ENCODE measurements at regions not wholly inside any gene's neighbourhood (a gene's known extent, or its start where the extent isn't known, plus 50 kb on each side); places are given as distances from the start of the nearest gene placed in this dataset.

- Histone ChIP-seq H3K9me3 (ENCODE audit: control insufficient read depth in 2 of 3, insufficient read depth in 1 of 3, low read length in 3 of 3) (no peaks in the 10 kb centered on the region), H3K4me1 (ENCODE audit: control insufficient read depth in 2 of 3, insufficient read depth in 2 of 3, low read depth in 1 of 3, low read length in 3 of 3) (peaks cover 0 to 6% (median 0%) of the 10 kb centered on the region in 3 donors), H3K36me3 (ENCODE audit: control insufficient read depth in 2 of 3, insufficient read depth in 3 of 3, low read length in 3 of 3) (no peaks in the 10 kb centered on the region), H3K27ac (ENCODE audit: low read depth in 2 of 2, low read length in 2 of 2) (no peak overlapping the region), H3K27me3 (ENCODE audit: control insufficient read depth, insufficient read depth, low read length) (no peaks in the 10 kb centered on the region), H3K4me3 (ENCODE audit: low read length in 3 of 3) (no peak overlapping the region), H3K9ac (ENCODE audit: low read length in 3 of 3) (no peak overlapping the region)
- intact Hi-C loops (cut with DNase I) = no loop called here
- DNase-seq (no peak), FAIRE-seq (no peak)
- TF ChIP-seq CTCF (IDR thresholded peaks at IDR 0.05; ENCODE audit: borderline replicate concordance, extremely low read depth, insufficient read depth) = no peak
Measured at GRCh38 chr15:66832664-66833063, 130.6 kb downstream of the SMAD6 start.

GRCh38 chr15:66833371-66833770 lies 131.3 kb downstream of the SMAD6 start:
- H3K27ac ChIP-seq (ENCODE audit: low read depth in 2 of 2, low read length in 2 of 2) = no peak overlapping the region
- no peak overlapping the region for H3K4me3 ChIP-seq (ENCODE audit: low read length in 3 of 3)
- no peak for FAIRE-seq
- TF ChIP-seq CTCF (IDR thresholded peaks at IDR 0.05; ENCODE audit: borderline replicate concordance, extremely low read depth, insufficient read depth) = no peak
- DNase-seq = peak in 1 of 5 donors; percentile 22
- no peaks in the 10 kb centered on the region for H3K36me3 ChIP-seq (ENCODE audit: control insufficient read depth in 2 of 3, insufficient read depth in 3 of 3, low read length in 3 of 3)
- intact Hi-C loops (cut with DNase I) = no loop called here
- no peaks in the 10 kb centered on the region for H3K9me3 ChIP-seq (ENCODE audit: control insufficient read depth in 2 of 3, insufficient read depth in 1 of 3, low read length in 3 of 3)
- H3K4me1 ChIP-seq (ENCODE audit: control insufficient read depth in 2 of 3, insufficient read depth in 2 of 3, low read depth in 1 of 3, low read length in 3 of 3) = peaks cover 0 to 6% (median 0%) of the 10 kb centered on the region in 3 donors
- no peaks in the 10 kb centered on the region for H3K27me3 ChIP-seq (ENCODE audit: control insufficient read depth, insufficient read depth, low read length)
- H3K9ac ChIP-seq (ENCODE audit: low read length in 3 of 3) = no peak overlapping the region

GRCh38 chr15:66833803-66834202 lies 131.8 kb downstream of the SMAD6 start:
- FAIRE-seq = no peak
- H3K27me3 ChIP-seq (ENCODE audit: control insufficient read depth, insufficient read depth, low read length) = no peaks in the 10 kb centered on the region
- H3K4me3 ChIP-seq (ENCODE audit: low read length in 3 of 3) = no peak overlapping the region
- no peak overlapping the region for H3K27ac ChIP-seq (ENCODE audit: low read depth in 2 of 2, low read length in 2 of 2)
- no peak overlapping the region for H3K9ac ChIP-seq (ENCODE audit: low read length in 3 of 3)
- TF ChIP-seq CTCF (IDR thresholded peaks at IDR 0.05; ENCODE audit: borderline replicate concordance, extremely low read depth, insufficient read depth) = no peak
- H3K9me3 ChIP-seq (ENCODE audit: control insufficient read depth in 2 of 3, insufficient read depth in 1 of 3, low read length in 3 of 3) = no peaks in the 10 kb centered on the region
- no peak for DNase-seq
- no peaks in the 10 kb centered on the region for H3K36me3 ChIP-seq (ENCODE audit: control insufficient read depth in 2 of 3, insufficient read depth in 3 of 3, low read length in 3 of 3)
- intact Hi-C loops (cut with DNase I) = no loop called here
- H3K4me1 ChIP-seq (ENCODE audit: control insufficient read depth in 2 of 3, insufficient read depth in 2 of 3, low read depth in 1 of 3, low read length in 3 of 3) = peaks cover 0 to 6% (median 0%) of the 10 kb centered on the region in 3 donors
